Inferior parietal cortex (tissue), 1 donor: ENCODE measurements at regions not wholly inside any gene's neighbourhood (a gene's known extent, or its start where the extent isn't known, plus 50 kb on each side); places are given as distances from the start of the nearest gene placed in this dataset.

Experiments
- DNase-seq: peaks from one replicate; pipeline ENCODE4 v3.0.0-alpha.2; 2016; ENCODE audit errors: extremely low spot score

DNA sequence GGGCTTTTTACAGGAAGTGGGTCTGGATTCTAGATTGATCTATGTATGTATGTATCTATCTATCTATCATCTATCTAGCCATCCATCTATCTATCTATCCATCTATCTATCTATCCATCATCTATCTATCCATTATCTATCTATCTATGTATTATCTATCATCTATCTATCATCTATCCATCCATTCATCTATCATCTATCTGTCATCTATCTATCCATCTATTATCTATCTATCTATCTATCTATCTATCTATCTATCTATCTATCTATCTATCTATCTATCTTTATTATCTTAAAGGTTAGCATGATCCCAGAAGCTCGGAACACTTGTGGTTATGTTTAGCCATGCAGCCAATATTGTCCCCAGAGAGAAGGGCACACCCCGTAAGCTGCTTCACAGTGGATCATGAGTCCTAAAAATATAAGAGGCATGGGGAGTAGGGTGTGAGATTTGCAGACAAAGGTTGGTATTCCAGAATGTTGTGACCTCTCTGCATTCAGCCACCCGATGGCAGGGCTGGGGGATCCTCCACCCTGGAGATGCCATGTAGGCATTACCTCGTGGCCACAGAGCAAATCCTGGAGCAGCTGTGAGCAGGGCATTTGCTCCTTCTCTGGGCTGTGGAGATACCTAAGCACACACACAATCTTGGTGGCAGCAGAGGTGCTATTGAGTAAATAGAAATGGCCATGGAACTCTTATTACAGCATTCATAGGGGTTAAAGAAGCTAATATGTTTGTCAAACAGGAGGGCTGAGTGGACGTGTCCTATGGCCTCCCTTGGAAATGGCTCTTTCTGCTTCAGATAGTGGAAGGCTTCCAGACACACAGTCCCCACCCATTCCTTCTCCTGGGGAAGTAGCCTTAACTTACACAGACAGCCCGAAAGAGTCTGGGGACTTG lies 310.0 kb upstream of the TSHZ3 start:
- no peak for DNase-seq

DNA sequence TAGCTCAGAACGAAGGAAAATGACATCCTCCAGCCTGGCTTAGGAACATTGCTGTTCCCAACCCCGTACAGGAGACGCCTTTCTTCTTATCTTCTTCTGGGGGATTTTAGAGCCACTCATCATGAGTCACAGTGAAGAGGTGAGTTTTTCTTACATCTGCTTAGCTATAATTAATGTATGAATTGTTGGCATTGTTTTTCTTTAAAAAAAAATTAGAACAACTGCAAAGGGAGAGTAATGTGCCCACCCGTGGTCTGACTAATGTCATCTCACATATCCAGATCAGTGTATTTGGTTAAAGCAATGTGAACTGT lies 310.6 kb upstream of the TSHZ3 start:
- no peak for DNase-seq

DNA sequence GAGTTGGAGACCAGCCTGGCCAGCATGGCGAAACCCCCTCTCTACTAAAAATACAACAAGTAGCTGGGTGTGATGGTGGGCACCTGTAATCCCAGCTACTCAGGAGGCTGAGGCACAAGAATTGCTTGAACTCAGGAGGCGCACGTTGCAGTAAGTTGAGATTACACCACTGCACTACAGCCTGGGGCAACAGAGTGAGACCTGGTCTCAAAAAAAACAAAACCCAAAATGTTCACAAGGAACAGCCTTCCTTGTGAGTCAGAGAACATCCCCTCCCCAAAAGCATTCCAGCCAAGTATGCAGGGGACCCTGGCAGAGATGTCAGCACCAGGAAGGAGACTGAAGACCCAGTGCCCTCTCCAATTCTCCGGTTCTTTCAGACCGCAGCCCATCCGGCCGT lies 314.9 kb upstream of the TSHZ3 start:
- no peak for DNase-seq

DNA sequence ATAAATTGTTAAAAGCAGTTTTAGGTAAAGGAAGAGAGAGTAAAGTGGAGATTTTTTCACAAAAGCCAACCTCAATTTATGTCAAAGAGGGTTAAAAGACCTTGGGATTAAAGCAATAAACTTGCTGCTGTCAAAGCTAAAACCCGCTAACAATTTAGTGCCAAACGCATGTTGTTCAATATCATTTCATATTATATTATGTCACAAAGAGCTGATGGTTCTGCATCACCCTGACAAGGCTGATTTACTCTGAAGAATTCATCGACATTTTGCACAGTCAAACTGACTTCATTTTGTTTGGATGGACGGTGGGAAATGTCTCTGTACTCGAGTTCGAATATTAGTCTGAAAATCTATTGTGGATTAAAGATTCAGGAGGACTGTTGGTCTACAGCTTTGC lies 315.8 kb upstream of the TSHZ3 start:
- DNase-seq, result no peak

DNA sequence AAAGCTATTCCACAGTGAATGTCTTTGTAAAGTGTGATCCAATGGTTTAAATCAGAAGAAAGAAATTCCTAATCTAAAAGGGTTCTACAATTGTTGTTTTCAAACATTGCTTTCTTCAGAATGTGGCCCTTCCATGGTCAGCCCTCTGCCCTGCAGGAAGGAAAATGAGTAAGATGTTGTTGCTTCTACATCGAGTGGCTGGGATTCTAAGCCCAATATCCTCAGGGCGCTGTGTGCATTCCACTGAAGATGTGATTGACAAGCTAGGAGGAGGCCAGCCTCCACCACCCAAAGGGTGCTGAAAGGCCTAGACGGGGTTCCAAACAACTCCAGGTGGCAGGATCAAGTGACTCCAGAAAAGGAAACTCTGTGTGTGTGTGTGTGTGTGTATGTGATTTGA lies 316.9 kb upstream of the TSHZ3 start:
- DNase-seq, result no peak

DNA sequence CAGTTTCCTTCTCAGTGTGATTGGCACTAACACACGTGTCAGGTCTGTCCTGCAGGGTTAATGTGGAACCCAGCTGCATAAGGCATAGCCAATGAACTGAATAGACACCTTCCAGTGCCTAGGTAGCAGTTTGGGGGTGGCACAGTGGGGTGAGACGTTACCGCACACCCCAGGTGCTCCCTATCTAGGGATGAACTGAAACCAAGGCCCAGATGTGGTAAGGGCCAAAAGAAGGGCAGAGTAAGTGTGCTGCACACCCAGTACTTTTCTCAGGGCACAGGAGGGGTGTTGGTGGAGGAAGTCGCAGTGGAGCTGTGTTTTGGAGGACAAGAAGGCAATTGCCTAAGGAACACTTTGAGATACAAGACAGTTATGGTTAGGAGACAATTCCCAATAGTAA lies 317.9 kb upstream of the TSHZ3 start:
- DNase-seq, result no peak

DNA sequence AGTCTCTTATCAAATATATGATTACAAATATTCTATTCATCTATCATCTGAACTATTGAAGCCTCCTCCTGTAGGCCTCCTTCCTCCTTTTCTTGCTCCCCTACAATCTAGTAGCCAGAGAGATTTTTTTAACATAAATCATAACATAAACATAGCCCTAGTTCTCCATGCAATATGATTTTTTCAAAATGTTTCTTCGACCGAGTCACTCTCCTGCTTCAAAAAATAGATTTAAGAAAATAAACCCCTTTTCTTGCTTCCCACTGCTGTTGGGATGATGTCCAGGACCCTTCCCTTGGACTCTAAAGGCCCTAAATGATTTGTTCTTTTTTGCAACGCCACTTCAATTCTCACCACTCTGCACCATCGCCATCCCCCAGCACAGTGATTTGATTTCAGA lies 319.7 kb upstream of the TSHZ3 start:
- no peak for DNase-seq

DNA sequence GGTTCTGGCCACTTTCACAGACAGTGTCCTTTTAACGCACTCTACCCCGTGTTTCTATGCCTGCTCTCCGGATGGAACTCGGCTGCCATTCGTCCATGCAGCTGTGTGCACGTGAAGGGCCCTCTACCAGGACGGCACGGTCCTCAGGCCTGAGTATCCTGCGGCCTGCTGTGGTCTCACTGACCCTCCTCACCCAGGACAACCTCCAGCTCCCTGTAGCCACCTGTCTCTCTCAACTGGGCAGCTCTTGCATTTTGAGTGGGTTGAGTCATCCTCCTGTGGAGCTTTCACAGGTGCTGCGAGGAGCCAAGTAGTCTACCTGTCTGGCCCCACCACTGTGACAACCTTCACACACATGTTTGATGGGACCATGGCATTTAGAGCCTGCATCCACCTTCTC lies 321.7 kb upstream of the TSHZ3 start:
- DNase-seq, result no peak

DNA sequence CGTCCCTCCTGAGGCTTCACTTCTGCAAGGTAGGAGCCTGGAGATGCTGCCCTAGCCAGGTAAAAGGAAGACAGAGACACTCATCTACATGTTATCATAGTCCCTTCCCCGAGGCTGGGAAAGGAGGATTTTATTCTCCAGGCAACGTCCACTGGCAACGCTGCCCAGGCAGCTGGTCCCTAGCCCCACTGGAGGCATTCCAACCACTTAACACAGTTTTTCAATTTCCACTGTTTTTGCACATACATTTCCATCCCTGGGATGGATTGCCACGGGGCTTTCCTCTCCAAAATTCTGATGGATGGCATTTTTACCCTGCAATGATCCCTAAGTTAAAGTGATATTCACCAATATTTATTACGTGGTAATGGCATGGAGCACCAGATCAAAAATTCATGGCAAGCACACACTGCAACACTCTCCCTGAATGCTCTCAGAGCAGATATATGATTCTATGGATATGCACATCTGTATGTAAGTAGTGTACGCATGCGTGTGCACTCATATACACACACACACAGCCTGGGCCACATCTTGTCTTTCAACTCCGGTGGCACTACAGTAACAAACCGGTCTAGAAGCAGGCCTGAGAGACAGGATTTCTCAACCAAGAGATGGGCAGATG lies 322.3 kb upstream of the TSHZ3 start:
- DNase-seq, result no peak

DNA sequence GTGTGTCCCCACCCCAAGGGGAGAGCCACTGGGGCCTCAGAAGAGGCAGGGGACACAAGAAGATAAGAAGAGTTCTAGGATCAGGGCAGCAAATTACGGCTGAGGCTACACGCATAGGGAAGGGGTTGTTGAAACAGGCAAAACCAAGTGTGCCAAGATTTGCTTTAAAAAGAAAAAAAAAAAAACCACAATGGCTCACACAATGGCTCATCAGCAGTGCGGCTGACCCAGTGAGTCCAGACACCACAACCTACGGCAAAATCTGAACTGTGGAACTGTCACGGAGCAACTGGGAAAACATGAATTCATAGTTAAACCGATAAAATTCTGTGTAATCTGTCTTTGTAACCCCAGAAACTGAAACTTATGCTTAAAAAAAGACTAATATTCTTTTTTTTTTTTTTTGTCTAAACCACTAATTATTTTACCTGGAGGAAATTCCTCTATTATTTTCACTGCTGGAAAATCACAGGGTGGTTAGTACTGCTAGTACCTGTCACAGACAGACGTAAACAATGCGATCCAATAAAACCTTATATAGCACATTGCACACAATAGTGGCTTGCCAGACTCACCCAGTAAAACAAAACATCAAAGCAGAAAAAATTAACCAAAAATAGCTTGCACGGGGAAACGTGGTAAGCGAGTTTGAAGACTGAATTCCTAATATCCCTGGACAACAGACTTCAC lies 325.4 kb upstream of the TSHZ3 start:
- no peak for DNase-seq

DNA sequence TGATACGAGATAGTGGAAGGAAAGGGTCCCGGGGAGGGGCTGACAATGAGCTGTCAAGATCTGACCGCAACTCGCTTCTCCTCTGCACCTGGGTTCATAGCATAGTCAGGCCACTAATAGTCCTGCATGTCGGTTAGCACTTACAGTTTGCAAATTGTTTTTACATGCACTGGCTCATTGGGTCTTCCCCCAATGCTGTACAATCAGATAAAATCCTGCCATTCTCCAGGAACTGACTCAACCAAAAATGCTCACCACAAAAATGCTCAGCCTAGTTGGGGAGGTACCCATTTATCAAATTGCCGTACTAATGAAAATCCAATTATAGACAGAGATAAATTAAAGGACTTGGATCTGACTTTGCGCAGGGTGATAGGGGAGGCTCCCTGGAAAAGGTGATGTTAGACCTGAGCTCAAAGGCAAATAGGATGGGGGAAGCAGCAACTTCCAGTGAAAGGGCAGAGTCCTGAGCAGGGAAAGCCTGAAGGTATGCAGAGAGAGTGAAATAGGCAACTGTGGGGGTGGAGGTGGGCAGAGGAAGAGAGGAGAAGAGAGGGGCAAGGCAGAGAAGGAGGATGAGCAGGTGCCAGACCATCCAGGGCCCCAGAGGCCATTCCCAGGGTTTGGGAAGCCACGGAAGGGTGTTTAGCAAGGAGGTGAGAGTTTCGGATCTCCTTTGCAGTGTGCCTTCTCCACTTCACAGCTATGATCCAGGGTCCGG lies 326.1 kb upstream of the TSHZ3 start:
- no peak for DNase-seq

DNA sequence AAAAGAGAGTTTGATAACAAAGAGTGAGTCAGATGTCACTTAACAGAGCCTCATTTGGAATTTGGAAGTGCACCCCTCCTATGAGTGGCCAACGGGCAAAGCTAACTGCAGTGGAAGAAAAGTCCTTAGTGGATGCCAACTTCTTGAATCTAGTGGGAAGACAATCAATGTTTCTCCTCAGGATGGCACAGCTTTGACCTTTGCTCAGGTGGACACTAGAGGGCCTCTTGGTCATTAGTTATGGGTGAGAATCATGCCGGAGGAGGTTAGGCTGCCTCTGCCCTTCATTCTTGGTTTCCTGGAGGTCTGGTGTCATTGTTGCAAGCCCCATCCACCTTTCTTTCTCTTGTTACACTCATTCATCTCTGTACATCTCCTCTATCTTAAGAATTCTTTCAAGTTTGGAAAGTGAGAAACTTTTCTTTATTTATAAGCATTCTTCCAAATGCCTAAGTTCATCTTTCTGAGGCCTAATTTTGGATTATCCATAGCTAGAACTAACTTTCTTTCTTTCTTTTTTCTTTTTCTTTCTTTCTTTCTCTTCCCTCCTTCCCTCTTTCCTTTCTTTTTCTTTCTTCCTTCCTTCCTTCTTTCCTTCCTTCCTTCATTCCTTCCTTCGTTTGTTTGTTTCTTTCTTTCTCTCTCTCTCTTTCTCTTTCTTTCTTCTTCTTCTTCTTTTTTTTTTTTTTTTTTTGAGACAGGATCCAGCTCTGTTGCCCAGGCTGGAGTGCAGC lies 327.2 kb upstream of the TSHZ3 start:
- no peak for DNase-seq

DNA sequence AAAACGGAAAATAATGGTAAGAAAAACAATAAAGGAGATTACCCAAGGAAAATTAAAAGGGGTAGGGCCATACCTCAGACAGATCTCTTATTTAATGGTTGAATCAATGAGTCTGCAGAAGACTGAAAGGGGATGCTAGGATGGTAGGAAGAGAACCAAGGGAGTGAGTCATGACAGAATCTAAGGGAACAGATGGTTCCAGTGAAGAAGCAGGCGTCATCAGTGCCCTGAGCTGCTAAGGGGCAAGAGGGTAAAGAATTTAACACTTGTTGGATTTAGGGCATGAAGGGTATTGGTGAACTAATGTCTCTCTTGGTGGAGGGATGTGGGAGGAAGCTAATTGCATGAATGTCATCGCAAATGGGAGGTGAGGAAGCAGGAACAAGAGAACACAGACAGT lies 329.2 kb upstream of the TSHZ3 start:
- DNase-seq, result no peak

DNA sequence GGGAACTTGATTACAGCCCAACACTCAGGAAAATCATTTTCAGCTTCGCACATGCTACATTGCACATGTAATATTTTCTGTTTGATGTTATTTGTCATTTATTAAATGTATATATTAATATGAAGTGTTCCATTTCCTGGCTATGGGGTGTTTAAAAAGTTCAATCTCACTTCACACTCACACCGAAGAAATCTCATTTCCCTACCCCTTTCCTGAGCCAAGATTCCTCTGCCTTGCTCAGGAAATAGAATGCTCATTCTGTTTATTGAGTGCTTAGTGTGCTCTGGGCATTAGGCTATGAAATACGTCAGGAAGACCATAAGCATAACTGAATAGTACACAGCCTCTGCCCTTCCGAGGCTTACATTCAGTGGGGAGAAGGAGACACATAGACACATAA lies 331.9 kb upstream of the TSHZ3 start:
- no peak for DNase-seq

DNA sequence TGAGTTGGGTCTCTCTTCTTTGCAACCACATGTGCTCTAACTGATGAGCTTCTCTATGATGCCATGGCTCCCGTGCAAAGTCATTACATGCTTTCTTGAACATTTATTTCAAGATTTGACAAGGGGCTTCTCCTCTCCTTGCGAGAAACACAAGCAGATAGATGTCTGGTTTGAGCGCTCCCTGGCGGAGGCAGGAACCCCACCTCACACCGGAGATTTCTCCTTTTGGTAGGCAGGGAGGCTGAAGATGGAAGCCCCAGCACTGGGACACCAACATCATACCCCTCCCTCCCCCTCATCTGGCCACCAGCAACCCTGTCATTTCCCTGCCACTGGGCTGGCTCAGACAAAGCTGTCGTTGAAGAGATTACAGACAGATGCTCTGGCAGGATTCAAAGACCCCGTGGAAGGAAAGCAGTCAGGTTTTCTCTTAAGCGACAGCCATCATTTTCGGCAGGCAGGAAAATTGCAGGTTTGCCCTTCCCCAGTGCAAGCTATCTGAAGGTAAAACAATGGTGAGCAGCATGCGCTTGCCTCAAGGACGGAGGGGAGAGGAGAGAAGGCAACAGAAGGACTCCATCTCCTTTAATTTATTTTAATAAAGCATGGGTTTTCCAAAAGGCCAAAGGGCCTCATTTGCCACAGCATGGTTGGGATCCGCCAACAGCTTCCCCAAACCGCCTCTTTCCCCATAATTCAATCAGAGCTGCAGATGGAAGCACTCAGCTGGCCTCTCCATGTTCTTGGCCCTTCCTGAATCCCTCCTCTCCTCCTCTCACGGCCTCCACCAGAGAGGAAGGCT lies 344.1 kb upstream of the TSHZ3 start:
- DNase-seq, result no peak

DNA sequence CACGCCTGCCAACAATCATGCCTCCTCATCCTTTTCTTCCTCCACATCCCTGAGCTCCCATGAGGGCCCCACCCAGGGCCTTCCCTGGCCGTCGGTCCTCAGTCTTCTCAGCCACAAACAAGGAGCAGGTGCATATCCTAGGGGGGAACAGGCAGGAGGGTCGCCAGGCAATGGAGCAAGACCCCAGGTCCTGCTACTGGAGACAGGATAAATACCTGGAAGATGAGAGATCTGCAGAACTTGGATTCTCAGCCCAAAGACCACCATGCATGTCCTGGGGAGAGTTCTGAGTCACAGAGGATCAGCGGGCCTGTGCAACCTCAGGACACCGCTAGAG lies 344.7 kb upstream of the TSHZ3 start:
- DNase-seq, result no peak

DNA sequence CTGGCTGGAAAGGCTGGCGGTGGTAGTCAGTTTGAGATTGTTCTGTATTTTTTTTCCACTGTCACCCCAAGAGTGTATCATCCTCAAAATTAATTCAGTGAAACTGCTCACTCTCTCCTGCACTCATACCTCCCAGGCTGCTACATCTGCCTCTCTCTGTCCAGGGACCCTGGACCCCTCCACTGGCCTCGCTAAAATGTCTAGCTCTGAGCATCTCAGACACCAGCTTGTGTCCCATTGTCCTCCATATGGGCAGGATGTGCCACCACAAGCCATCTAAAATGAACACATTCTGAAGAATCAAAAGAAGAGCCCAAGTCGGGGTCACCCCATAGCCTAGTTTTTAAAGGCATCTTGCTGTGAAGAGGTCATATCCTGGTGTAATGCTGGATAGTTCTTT lies 345.5 kb upstream of the TSHZ3 start:
- DNase-seq, result no peak

DNA sequence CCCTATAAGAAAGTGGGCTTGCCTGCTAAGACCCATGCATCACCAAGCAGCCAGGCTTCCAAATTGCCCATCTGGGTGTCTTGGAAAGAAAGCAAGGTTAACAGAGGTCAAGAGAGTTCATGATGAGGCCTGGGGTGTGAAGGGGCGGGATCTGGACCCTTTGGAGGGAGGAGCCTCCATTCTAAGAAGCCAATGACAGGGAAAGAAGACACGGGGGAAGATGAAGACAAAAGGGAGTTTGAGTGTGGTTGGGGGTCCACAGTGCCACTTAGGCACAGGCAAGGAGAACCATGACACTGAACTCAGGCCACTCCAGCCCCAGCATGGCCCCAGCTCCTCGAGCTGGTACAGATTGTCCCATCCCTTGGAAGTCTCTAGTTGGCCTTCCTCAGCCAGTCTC lies 350.2 kb upstream of the TSHZ3 start:
- no peak for DNase-seq

DNA sequence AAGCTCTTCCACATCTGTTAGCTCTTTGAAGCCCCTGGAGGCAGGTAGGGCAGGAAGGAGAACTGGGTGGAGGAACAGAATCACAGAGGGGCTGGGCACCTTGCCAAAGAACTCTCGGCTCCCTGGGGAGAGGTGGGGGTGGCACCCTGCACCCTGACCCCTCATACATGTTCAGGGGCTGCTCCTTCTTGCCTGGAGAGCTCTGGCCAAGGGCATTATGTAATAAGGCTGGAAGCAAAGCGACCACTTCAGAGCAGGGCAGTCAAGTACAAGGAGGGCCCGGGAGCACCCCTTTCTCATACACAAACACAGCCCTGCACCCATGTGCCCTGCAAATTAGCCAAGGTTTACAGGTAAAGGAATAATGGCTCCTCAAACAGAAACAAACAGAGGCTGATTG lies 351.9 kb upstream of the TSHZ3 start:
- DNase-seq, result no peak

DNA sequence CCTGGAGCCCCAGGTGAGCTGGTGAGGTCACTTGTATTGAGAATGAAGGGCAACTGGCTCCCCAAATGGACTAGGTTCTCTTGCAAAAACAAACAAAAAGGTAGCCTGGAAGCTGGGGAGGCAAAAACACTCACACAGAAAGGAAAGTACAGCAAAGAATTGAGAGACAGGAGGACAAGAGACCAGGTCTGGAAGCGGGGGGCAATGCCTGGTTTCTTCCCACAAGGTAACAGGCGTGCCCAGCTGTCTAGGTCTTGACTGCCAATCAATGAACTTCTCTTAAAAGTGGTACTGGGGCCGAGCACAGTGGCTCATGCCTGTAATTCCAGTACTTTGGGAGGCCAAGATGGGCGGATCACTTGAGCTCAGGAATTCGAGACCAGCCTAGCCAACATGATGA lies 356.4 kb upstream of the TSHZ3 start:
- DNase-seq, result no peak

DNA sequence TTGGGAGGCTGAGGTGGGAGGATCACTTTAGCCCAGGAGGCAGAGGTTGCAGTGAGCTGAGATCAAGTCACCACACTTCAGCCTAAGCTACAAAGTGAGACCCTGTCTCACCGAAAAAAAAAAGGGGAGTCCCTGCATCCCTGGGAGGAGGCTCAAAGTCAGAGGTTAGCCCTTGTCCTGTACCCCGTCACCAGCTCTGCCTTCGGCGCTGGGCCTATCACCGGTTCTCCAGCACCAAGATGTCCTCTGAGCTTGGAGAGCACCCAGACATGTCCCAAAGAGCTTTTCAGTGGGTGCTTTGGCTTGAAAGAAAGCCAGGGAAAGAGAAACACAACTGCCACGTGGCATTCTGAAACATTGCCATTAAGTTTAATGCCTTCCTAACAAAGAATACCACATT lies 356.9 kb upstream of the TSHZ3 start:
- DNase-seq, result no peak
